HepG2 (cell line): ENCODE measurements at regions not wholly inside any gene's neighbourhood (a gene's known extent, or its start where the extent isn't known, plus 50 kb on each side); places are given as distances from the start of the nearest gene placed in this dataset.

Experiments used
- AFF4 ChIP-seq: sonication (generic); formaldehyde crosslinking; IDR thresholded peaks from 2 replicates; pipeline ENCODE4 v1.4.0; 2020; ENCODE audit warnings: missing genetic modification reagents
- ASH2L ChIP-seq: fragments of 300-600, 200-600 bp; sonication (generic); IDR thresholded peaks from 2 replicates; pipeline ENCODE4 v1.7.0; 2017; ENCODE audit warnings: low read depth, mild to moderate bottlenecking, moderate library complexity, mixed read lengths, low read length; ENCODE audit not compliant: insufficient read length
- DNMT1 ChIP-seq: sonication (generic); formaldehyde crosslinking; IDR thresholded peaks from 2 replicates; pipeline ENCODE4 v1.5.1; 2020; ENCODE audit warnings: mild to moderate bottlenecking, missing genetic modification reagents
- EP300 ChIP-seq, 3 experiments: sonication (generic) in 1 of 3; formaldehyde crosslinking in 1 of 3; IDR thresholded peaks; 2 replicates each; pipeline versions ENCODE4 v1.5.1 to v1.6.1; 2011 to 2020; ENCODE audit warnings: low read depth in 2 of 3, low read length in 2 of 3, borderline replicate concordance in 1 of 3, improper control_type of control experiment in 1 of 3, mild to moderate bottlenecking in 1 of 3, missing genetic modification reagents in 1 of 3, moderate library complexity in 1 of 3
- HDAC6 ChIP-seq: fragments of 200-600 bp; sonication (generic); IDR thresholded peaks from 2 replicates; pipeline ENCODE4 v1.7.0; 2017; ENCODE audit warnings: mild to moderate bottlenecking, antibody characterized with exemption, low read length, low read depth
- HNRNPL ChIP-seq: fragments of 200-400 bp; formaldehyde crosslinking; IDR thresholded peaks from 2 replicates; pipeline ENCODE4 v1.6.1; 2017; ENCODE audit warnings: mild to moderate bottlenecking, low read depth, low read length
- KMT2B ChIP-seq: IDR thresholded peaks from 2 replicates; pipeline ENCODE4 v1.6.1; 2016; ENCODE audit warnings: missing genetic modification reagents, missing compliant biosample characterization
- MAFK ChIP-seq, 2 experiments: IDR thresholded peaks in 1 of 2; conservative IDR thresholded peaks in 1 of 2; 2 replicates each; pipeline ENCODE4 v1.6.1; 2011; ENCODE audit warnings: improper control_type of control experiment in 2 of 2, low read length in 2 of 2
- MEIS2 ChIP-seq: sonication (generic); formaldehyde crosslinking; IDR thresholded peaks from 2 replicates; pipeline ENCODE4 v1.9.0; 2021; ENCODE audit warnings: mild to moderate bottlenecking, missing genetic modification reagents
- NBN ChIP-seq: fragments of 450-650 bp; conservative IDR thresholded peaks from 2 replicates; pipeline ENCODE4 v1.6.1; 2017
- NFE2 ChIP-seq: sonication (generic); formaldehyde crosslinking; IDR thresholded peaks from 2 replicates; pipeline ENCODE4 v1.4.0; 2020; ENCODE audit warnings: missing genetic modification reagents
- NR1H2 ChIP-seq: sonication (generic); formaldehyde crosslinking; IDR thresholded peaks from 2 replicates; pipeline ENCODE4 v1.8.1; 2022; ENCODE audit warnings: low read depth, missing genetic modification reagents, borderline replicate concordance
- PITX1 ChIP-seq: sonication (generic); formaldehyde crosslinking; IDR thresholded peaks from 2 replicates; pipeline ENCODE4 v1.5.1; 2020; ENCODE audit warnings: mild to moderate bottlenecking, missing genetic modification reagents
- RAD21 ChIP-seq: fragments of 450-650 bp; formaldehyde crosslinking; IDR thresholded peaks from 2 replicates; pipeline ENCODE4 v1.5.0; 2020; ENCODE audit warnings: mild to moderate bottlenecking
- SMC3 ChIP-seq: IDR thresholded peaks from 2 replicates; pipeline ENCODE4 v1.6.1; 2011; ENCODE audit warnings: low read length, improper control_type of control experiment
- SP5 ChIP-seq: IDR thresholded peaks from 2 replicates; pipeline ENCODE4 v1.6.1; 2016; ENCODE audit warnings: low read depth, borderline replicate concordance
- SRSF1 ChIP-seq: fragments of 200-400 bp; formaldehyde crosslinking; optimal IDR thresholded peaks from 2 replicates; pipeline ENCODE3; 2017; ENCODE audit warnings: mild to moderate bottlenecking, low read depth, low read length, moderate library complexity
- THAP7 ChIP-seq: sonication (generic); formaldehyde crosslinking; IDR thresholded peaks from 2 replicates; pipeline ENCODE4 v1.8.1; 2023; ENCODE audit warnings: mild to moderate bottlenecking, missing genetic modification reagents
- ZKSCAN1 ChIP-seq: fragments of 150-350 bp; IDR thresholded peaks from 2 replicates; pipeline ENCODE4 v1.6.1; 2014; ENCODE audit warnings: low read length
- ZNF160 ChIP-seq: sonication (generic); formaldehyde crosslinking; IDR thresholded peaks from 2 replicates; pipeline ENCODE4 v1.8.0; 2022; ENCODE audit warnings: mild to moderate bottlenecking, inconsistent platforms, missing genetic modification reagents
- TF ChIP-seq, protein P1 (sequence below): IDR thresholded peaks from 2 replicates; pipeline ENCODE4 v1.6.1; 2016; ENCODE audit warnings: mild to moderate bottlenecking
- TF ChIP-seq, protein P2 (sequence below), 2 experiments: sonication (generic) in 1 of 2; formaldehyde crosslinking in 1 of 2; IDR thresholded peaks; 2 replicates each; pipeline versions ENCODE4 v1.4.0 to v1.6.1; 2018 to 2020; ENCODE audit warnings: missing genetic modification reagents in 2 of 2, borderline replicate concordance in 1 of 2, low read depth in 1 of 2, mild to moderate bottlenecking in 1 of 2, missing biosample characterization in 1 of 2

DNA sequence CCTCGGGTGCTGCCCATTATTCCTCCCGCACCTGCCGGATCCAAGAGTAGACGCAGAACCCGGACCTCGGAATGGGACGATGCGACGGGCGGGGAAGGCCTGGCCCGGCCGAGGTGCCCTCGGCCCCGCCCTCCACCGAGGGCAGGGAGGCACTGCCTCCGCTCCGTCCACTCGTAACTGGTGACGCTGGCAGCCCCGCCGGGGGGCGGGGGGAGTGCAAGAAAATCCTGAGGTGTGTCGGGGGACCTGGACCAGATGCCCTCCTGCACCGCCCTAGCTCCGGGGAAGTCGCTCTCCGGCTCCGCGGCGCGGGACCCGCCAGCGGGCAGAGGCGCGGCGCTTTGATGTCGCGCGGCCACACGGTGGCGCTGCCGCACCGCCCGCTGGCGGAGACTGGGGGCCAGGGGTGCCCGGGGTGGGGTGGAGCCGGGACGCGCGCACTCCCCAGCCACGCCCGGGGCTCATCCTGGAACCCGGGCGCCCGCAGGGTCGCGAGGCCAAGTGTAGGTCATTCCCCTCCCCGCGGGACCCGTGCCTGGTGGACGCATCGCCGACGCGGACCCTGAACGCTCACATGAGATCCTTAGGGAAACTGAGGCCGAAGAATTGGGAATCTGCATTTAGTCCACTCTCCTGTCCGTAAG is 202.8 kb downstream of the TTC8 start (continued):
- TF ChIP-seq, protein P1, sequence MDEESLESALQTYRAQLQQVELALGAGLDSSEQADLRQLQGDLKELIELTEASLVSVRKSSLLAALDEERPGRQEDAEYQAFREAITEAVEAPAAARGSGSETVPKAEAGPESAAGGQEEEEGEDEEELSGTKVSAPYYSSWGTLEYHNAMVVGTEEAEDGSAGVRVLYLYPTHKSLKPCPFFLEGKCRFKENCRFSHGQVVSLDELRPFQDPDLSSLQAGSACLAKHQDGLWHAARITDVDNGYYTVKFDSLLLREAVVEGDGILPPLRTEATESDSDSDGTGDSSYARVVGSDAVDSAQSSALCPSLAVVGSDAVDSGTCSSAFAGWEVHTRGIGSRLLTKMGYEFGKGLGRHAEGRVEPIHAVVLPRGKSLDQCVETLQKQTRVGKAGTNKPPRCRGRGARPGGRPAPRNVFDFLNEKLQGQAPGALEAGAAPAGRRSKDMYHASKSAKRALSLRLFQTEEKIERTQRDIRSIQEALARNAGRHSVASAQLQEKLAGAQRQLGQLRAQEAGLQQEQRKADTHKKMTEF (CRISPR knock-in tag), result peak; percentile 48; the same call in 1 of the 2 replicates
- TF ChIP-seq PITX1 (CRISPR knock-in tag) (no peak), RAD21 (CRISPR knock-in tag) (peak; percentile 96), KMT2B (CRISPR knock-in tag) (no peak), NBN (no peak), SMC3 (no peak; the same call in 1 of the 2 replicates), HNRNPL (peak; percentile 66; the same call in 1 of the 2 replicates), NR1H2 (CRISPR knock-in tag) (no peak), ZKSCAN1 (no peak), THAP7 (CRISPR knock-in tag) (no peak), ASH2L (peak; percentile 36), MAFK (conservative IDR thresholded peaks at IDR 0.05 in 1 of 2, IDR thresholded peaks at IDR 0.05 in 1 of 2; ENCODE audit: low read length in 2 of 2) (no peak), MEIS2 (CRISPR knock-in tag) (peak; percentile 30; the same call in 1 of the 2 replicates), SP5 (0 out of 2 replicates have a peak, but pooled peaks have one; percentile 35), AFF4 (CRISPR knock-in tag) (no peak), ZNF160 (CRISPR knock-in tag) (no peak; the same call in 1 of the 2 replicates), HDAC6 (no peak), DNMT1 (CRISPR knock-in tag) (no peak), EP300 (IDR thresholded peaks at IDR 0.05; ENCODE audit: low read depth in 2 of 2, low read length in 2 of 2) (no peak), EP300 (CRISPR knock-in tag; IDR thresholded peaks at IDR 0.05; ENCODE audit: borderline replicate concordance) (0 out of 2 replicates have a peak, but pooled peaks have one; percentile 2), NFE2 (CRISPR knock-in tag) (no peak), SRSF1 (no peak)
- TF ChIP-seq, protein P2, sequence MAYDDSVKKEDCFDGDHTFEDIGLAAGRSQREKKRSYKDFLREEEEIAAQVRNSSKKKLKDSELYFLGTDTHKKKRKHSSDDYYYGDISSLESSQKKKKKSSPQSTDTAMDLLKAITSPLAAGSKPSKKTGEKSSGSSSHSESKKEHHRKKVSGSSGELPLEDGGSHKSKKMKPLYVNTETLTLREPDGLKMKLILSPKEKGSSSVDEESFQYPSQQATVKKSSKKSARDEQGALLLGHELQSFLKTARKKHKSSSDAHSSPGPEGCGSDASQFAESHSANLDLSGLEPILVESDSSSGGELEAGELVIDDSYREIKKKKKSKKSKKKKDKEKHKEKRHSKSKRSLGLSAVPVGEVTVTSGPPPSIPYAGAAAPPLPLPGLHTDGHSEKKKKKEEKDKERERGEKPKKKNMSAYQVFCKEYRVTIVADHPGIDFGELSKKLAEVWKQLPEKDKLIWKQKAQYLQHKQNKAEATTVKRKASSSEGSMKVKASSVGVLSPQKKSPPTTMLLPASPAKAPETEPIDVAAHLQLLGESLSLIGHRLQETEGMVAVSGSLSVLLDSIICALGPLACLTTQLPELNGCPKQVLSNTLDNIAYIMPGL (CRISPR knock-in tag; IDR thresholded peaks at IDR 0.05; ENCODE audit: borderline replicate concordance in 1 of 2, low read depth in 1 of 2), result peak; percentile 61 to 78; a peak in 3 of 4 replicates
